NB4 (cell line): ENCODE measurements at regions not wholly inside any gene's neighbourhood (a gene's known extent, or its start where the extent isn't known, plus 50 kb on each side); places are given as distances from the start of the nearest gene placed in this dataset.

ENCODE experiments used
- POLR2A ChIP-seq: IDR thresholded peaks from 2 replicates; pipeline ENCODE4 v1.6.1; 2011; ENCODE audit warnings: mild to moderate bottlenecking; ENCODE audit not compliant: insufficient read length; ENCODE audit errors: extremely low read depth
- TF ChIP-seq, protein P1 (sequence below): IDR thresholded peaks from one replicate; pipeline ENCODE4 v1.5.1; 2012; ENCODE audit warnings: low read depth, low read length
- TF ChIP-seq, protein P2 (sequence below): IDR thresholded peaks from 2 replicates; pipeline ENCODE4 v1.6.1; 2011; ENCODE audit warnings: low read depth, low read length

- TF ChIP-seq, protein P1, sequence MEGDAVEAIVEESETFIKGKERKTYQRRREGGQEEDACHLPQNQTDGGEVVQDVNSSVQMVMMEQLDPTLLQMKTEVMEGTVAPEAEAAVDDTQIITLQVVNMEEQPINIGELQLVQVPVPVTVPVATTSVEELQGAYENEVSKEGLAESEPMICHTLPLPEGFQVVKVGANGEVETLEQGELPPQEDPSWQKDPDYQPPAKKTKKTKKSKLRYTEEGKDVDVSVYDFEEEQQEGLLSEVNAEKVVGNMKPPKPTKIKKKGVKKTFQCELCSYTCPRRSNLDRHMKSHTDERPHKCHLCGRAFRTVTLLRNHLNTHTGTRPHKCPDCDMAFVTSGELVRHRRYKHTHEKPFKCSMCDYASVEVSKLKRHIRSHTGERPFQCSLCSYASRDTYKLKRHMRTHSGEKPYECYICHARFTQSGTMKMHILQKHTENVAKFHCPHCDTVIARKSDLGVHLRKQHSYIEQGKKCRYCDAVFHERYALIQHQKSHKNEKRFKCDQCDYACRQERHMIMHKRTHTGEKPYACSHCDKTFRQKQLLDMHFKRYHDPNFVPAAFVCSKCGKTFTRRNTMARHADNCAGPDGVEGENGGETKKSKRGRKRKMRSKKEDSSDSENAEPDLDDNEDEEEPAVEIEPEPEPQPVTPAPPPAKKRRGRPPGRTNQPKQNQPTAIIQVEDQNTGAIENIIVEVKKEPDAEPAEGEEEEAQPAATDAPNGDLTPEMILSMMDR, result no peak
- TF ChIP-seq, protein P2, sequence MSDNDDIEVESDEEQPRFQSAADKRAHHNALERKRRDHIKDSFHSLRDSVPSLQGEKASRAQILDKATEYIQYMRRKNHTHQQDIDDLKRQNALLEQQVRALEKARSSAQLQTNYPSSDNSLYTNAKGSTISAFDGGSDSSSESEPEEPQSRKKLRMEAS, result no peak
- no peak for TF ChIP-seq POLR2A
Observed at GRCh38 chr13:73173279-73173811, 114.5 kb downstream of the KLF5 start.
